ENCODE measurements at regions not wholly inside any gene's neighbourhood (a gene's known extent, or its start where the extent isn't known, plus 50 kb on each side); places are given as distances from the start of the nearest gene placed in this dataset.

DNA sequence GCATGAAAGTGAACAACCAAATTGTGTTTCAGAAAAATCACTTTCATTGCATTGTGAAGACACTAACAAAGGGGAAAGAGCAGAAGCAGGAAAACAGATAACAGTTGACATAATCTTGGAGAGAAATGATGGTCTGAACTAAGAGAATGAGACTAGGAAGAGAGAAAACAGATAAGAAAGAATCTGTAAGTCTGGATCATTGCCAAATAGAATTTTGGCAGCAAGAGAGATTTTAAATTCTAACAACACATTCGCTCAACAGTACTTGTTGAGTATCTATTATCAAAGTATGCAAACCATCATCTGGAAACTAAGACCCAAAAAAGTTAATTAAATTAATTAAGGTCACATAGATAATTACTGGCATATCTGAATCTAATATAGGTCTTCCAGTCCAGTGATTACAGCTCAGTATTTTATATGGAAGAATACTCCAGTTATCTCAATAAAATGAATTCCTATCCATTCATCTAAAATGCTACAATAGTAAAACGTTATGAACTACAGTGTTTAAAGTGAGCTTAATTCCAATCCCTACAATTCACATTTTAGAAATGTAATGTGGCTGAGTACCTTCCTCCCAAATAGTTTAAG is 166.7 kb upstream of the FAT3 start:
- TF ChIP-seq POLR2A (IDR thresholded peaks at IDR 0.05), result no peak
- TF ChIP-seq CTCF (IDR thresholded peaks at IDR 0.05), result no peak
